GM21390 (cell line): ENCODE measurements at regions not wholly inside any gene's neighbourhood (a gene's known extent, or its start where the extent isn't known, plus 50 kb on each side); places are given as distances from the start of the nearest gene placed in this dataset.

Experiments used
- ATAC-seq: cut with Tn5 transposase; IDR thresholded peaks from one replicate; pipeline ENCODE4 v1.9.1; 2021; ENCODE audit not compliant: unreplicated experiment

DNA sequence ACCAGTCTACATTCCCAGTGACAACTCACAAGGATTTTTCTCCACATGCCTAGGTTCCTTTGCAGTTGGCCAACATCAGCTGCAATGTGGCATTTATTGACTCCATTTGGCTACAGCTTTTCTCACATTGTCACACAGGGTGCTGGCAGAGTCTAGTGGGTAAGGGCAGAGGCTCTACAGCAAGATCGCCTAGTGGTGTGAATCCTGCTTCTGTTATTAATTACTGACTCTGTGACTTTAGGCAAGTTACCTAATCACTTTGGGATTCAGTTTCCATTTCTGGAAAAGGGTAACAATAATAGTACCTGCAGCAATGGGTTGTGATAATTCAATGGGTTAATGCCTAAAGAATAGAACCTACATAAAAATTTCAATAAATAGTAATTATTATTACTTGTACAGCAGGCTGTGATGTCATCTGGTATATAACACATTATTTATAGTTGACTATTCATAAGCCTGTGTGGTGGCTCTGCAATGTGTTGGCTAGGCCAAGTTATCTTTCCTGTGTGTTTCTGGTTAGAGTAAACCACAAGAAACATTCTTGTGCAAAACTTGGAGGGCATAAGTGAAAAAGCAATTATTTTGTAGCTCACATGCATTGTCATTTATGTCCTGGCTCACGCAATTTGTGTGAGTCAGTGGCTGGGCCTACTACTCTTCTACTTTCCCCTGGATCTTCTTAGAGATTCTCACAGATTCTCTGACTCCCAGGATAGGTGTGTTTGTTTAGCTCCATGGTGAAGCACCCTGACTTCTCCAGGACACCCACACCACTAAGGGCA, 59.5 kb downstream of the PTGS2 start:
- ATAC-seq: no peak

DNA sequence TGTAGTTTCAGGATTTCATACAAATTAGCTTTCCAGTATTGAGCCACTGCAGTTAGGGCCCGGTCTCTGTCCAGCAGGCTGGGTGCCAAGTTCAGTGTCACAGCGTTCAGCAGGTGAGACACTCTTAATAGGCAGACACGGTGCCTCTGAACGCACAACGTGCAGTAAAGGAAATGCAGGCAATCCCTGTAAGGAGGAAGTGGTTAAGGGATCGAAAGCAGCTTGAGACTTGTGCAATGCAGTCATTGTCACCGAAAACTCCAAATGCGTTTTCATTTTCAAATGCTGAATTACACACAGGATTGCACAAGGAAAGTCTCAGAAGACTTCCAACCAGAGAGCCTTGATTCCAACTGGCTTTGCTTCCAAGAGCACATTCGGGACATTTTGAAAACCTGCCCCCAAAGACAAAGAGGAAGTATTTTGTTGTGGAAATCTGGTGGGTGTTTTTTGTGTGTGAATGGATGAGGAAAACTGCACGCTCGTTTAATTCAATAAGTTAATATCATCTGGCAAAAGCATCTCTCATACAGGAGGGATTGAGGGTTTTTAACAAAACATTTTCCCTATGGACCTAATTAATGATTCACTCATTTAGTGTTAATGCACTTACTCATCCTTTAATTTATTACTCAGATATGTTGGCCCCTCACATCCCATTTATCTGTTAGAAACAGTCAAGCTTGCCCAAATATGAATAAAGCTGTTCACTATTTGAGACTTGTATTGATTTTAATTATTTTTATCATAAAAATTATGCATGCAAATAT, 61.6 kb downstream of the PTGS2 start:
- ATAC-seq: peak; percentile 99

DNA sequence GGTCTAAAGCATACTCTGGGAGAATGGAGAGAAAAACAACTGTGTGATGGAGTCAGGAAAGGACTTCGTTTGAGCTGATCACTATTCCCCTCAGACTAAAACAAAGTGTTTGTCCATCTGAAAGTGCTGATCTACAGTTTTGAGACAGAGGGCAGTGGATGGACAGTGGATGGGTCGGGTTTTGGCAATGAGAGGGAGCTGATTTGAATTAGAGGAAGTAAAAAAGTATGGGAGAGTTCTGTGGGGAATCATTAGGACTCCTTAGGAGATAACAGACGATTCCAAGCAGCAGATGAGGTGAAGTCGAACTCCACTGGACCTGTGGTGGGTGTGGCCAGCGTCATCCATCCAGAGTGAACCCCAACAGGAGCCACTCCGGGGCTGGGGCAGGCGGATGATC, 62.3 kb downstream of the PTGS2 start:
- ATAC-seq: peak; percentile 3

DNA sequence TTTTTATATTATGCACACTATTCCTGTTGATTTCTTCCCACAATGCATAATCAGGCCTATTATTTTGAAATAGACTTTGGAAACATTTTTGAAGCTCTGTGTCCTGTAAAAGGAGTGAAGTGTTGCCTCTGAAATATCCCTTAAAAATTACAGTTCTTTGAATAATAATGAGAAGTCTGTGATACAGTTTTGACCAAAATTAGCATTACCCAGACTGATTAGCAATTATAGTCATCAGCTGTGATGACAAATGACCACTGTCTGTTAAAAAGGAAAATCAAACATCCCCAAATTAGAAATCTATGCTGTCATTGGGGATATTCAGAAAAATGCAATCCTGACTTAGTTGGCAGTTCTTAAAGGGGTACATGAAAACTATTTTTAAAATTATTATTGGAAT, 63.7 kb downstream of the PTGS2 start:
- no peak for ATAC-seq

DNA sequence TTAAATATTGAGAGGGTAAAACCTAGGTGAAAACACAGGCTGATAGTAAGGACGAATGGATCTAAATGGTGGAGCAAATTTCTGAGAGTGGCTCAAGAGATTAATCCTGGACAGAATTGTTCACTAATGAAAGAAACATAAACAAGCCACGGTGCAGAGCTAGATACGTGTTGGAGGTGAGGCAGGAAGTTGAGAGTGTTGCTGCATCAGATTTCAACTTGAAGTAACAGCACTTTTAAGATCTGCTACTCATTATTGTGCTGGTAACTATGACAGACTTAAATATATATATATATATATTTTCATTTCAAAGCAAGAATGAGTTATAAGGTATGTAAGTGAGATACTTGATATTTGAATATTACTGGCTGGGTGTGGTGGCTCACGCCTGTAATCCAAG, 64.9 kb downstream of the PTGS2 start:
- no peak for ATAC-seq

DNA sequence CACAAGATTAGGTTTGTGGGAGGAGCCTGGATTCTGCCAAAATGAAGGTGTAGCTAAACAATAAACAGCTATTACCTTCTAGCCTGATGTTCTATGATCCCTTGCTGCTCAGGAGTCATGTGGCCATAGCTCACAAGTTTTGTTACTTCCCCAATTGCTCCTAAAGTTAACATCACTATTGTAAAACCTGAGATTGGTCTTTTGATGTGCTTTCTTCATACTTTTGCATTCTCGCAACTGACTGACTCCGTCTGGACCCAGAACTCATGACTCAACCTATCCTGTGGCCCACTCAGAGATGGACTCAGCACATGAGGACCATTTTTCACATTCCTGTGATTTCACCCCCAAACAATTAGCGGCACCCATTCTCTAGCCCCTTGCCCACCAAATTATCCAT, 69.1 kb downstream of the PTGS2 start:
- ATAC-seq: no peak

DNA sequence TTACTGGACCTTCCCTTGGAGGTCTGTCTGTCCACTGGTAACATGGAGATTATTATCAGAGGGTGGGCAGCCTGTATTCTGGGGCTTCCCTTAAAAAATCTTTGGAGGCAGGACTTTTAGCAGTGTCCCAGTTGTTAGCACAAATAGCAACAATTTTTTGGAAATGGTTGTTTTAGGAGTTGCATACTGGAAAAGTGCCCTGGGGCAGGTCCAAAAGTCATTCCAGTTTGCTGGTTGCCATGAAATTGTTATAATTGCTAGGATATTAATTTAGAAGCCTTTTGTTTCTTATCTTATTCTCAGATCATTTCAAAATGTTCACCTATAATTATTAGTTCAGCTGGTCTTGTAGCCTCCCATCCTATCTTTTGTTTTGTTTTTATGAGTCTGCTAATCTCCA, 71.0 kb downstream of the PTGS2 start:
- no peak for ATAC-seq

DNA sequence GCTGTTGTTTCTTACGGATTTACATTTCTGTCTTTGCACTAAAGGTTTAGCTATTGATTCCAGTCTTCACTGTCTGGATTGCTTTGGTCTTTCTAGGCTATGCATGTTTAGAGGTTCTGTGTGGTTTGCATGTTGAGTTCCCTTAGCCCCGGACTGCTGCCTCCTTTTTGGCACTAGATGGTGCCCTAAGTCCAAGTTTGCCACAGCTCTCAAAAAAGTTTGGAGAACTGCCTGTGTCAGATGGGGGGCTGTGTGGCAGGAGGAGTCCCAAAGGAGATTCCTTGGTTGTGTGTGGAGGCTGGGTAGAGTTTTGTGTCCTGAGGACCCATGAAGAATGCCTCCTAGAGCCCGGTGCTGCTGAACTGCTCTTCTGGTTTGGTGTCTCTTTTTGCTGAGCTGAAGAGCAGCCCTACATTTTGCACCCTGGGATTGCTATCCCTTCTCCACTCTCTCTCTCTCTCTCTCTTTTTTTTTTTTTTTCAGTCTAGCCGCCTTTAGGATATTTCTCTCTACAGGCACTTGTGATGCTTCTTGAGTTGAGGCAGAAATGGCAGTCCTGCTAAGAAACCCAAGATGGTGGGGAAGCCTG, 74.4 kb downstream of the PTGS2 start:
- ATAC-seq: peak; percentile 91

DNA sequence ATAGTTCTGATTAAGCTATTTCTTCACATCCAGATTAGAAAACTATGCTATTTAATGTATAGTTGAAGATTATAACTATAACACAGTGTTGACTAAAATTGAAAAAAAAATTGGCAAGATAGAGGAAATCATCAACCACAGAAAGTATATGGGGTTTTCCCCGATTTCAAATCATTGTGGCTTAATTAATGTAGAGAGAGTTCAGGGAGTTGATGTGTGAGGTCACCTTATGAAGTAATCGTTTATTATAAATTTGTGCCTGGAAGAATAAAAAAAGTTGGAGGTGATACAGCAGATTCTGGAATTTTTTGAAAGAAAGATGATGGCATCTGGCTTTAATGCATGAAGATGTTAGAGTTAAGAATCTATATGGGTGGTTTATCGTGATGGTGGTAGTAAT, 84.3 kb downstream of the PTGS2 start:
- no peak for ATAC-seq

DNA sequence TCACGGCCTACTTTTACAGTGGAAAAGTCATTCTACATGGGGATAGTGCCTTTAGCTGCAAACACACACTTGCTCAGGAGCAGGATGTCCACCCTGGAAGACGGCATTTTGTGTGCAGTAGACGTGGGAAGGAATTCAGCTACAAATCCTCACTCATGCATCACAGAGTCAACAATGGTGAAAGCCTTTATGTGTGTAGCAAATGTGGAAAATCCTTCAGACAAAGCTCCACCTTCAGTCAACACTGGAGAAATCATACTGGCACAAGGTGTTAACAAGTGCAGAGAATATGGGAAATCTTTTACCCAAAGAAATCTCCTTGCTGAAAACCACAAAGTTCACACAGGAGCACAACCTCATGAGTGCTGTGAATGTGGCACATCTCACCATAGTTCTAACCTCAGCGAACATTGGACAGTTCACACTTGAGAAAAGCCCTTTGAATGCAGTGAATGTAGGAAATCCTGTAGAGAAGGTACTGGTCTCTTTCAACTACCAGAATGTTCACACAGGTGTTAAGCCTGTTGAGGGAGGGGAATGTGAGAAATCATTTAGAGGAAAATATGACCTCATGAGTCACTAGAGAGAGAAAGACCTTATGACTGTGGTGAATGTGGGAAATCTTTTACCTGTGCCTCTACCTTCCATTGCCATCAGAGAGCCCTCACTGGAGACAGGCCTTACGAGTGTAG, 101.8 kb downstream of the PTGS2 start:
- no peak for ATAC-seq

DNA sequence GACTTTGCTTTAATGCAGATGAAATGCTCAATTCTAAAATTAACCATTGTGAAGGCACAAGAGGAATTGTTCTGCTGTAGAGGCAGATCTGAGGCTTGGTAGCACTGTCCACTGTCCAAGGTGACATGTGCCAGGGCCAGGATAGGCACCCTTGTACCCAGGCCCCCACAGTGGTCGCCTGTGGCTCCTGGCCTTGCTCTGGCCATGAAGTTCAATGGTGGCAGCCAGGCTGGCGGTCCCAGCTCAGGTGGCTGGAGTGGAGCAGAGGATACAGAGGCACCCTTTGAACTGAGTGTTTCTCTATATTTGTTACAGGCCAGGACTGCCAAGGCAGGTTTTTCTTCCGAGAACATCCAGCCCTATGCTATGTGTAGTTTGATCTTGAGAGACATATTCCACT, 102.6 kb downstream of the PTGS2 start:
- no peak for ATAC-seq

DNA sequence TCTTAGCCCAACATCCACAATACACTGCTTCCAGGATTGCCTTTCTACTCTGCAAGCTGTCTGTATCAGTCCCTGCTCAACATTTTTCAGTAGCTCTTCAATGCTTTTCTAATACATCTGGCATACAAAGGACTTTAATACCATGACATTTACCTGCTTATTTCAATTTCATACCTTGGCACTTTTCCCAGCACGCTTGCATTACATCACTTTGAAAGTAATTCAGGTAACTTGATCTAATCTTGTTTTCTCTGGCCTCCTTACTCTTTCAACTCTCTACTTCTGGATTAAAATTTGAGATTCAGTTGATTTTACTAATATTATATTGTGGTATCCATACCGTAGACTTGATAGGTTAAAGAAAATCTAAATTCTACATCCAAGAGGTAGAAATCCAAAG, 103.0 kb downstream of the PTGS2 start:
- no peak for ATAC-seq

DNA sequence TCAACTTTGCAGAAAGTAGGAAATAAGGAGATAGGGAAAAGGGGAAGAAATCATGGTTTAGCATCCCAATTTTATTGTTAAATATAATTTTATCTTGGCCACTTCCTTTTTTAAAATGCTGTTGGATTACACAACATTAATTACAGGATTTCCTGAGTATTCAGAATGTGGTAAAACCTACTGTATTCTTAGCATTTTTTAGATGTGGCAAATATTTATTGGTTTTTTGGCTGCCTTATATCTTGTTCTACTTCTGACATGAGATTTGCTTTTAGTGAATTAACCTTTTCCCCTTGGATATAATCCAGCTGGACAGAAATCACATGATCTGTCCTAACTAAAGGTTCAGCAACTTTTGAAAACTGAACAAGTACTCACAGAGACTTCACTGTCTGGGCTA, 104.9 kb downstream of the PTGS2 start:
- ATAC-seq: no peak

DNA sequence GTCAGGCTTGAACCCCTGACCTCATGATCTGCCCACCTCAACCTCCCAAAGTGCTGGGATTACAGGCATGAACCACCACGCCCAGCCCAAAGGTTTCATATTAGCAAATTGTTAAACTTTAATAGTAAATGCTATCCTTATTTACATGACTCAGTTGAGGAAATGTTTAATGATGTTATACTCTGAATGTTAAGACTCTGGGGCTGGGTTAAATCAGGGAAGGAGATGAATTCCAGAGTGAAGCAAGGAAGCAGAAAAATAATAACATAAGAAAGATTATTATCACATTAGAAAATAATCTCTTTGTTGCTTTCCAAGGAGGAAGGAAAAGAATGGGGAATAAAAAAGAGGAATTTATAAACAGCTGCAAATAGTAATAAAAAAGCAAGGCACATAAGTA, 105.3 kb downstream of the PTGS2 start:
- no peak for ATAC-seq

DNA sequence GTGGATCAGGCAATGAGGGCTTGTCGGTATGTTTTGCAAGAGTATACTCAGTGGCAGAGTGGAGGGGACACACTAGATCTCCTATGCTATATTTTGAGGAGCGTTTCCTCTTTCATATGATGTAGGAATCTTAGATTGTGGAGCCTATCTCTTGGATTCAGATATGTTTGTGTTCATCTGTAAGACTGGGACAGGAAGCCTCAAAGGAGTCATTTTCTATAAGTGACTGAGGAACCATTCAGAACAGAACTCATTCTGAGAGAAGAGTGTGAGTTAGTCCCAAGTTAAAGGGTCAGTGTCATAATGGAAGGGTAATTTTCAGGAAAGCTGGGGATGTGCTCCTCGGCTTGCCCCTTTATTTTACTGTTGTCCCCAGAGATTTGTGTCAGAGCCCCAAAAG, 107.7 kb downstream of the PTGS2 start:
- no peak for ATAC-seq

DNA sequence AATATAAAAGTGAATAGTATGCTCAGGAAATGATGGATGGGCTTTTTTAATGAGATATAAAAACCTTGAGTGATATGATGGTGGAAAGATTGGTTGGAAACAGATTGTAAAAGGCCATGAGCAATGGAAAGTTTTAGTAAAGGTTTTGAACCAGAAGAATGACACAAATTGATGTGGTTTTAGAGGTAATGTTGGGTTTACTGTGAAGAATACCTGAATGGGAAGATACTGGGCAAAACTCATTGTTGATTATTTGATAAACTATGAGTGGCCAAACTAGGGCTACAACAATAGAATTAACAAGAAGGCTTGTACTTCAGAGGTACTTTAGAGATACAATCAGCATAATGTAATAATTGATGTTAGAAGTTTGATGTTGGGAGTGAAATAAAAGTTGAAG, 108.5 kb downstream of the PTGS2 start:
- ATAC-seq: no peak

DNA sequence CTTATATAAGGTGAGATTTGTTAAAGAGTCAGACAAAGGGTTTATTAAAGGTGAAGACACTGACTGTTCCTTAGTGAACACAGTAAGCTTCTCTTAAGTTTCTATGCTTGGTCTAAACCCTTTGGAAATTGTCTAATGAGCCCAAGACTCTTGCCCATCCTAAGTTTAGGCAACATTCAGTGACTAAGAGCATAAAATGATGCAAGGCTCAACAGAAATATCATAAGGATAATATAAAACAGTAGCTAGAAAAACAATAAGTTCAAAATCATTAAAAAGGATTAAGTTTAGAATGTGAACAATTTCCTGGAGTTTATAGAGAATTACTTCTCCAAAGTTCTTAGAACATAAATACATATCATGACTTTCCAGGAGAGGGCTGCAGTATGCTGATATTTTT, 108.9 kb upstream of the PDC start:
- no peak for ATAC-seq

DNA sequence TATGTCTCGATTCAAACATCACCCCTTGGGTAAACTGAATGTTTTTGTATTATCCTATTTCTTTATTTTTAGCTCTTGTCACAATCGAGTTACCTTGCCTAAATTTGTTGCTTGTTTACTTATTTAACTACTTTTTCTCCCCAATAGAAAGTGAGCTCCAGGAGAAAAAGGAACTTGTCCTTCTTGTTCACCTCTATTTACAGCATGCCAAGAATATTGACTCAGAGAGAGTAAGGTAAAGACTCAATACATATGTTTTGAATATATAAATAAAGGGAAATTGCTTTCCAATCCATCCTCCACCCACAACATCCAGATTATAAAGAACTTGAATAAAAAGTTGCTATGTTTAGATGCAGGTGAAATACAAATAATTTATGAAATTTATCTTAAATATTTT, 107.3 kb upstream of the PDC start:
- no peak for ATAC-seq

DNA sequence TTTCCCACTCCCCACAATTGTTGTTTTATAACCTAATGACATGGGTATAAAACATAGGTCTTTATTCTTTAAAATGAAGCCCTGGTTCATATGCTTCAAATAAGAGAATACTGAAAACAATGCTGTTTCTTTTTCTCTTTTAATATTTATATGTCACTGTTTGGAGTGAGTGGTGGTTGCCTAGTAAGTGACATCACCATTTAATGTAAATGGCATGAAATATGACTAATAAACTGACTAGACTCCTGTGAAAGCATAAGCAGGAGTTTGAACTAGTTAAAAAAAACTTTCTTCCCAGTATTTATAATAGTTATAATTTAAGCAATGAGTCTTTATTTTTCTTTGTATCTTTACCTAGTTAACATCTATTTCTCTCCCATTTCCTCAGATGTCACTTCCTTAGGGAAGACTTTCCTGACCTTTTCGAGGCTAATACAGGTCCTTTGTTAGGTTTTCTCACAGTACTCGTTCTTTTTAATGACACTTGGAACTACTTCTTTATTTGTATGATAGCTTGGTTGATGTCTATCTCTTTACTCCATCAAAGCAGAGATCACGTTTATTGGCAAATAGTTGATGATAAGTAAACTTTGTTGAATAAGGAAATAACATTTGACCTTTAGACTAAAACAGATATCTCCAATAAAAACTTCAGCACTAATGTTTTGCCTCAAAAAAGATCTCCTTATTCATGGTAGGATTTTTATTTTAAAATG, 105.4 kb upstream of the PDC start:
- ATAC-seq: no peak

DNA sequence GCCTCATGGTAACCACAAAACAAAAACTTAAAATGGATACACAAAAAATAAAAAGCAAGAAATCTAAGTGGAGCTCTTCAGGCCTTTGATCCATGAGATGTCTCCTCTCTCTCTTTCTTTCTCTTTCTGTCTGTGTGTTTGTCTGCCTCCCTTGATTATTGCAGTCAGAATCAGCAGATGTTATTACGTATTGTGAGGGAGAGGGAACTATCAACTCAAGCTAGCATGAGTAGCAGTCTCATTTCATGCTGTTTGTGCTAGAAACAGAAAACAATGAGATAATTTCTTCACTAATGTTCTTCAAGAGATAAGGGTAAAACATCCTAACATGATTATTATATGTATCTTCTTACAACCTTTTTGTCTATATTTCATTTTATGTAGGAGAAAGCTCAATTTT, 103.7 kb upstream of the PDC start:
- no peak for ATAC-seq

DNA sequence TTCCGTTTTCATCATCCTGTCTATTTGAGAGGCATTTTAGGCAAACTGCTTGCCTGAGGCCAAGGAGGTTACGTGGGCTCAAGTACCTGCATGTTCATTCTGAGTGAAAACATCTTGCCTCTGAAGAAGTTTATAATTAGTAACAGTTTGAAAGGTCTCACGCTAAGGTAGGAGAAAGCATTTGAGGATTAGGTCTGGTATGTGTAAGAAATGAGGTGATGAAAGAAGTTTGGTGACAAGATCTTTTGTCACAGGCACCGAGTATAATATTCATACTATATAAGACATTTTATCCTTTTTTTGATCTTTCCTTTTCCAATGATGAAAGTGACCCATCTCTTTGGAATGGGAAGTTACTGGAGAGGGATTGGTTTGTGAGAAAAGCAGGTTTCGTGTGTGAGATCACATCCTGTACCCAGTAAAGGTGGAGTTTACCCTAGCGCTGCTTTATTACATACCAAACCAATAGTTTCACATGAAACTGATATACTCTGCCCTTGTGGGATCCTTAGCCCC, 98.7 kb upstream of the PDC start:
- no peak for ATAC-seq
